Coronary artery (tissue), 2 donors: ENCODE measurements at regions not wholly inside any gene's neighbourhood (a gene's known extent, or its start where the extent isn't known, plus 50 kb on each side); places are given as distances from the start of the nearest gene placed in this dataset.

Experiments
- DNase-seq: peaks from one replicate; pipeline ENCODE4 v3.0.0-alpha.2; 2017; ENCODE audit warnings: low spot score
- H3K27ac ChIP-seq, 2 donors: fragments of 200-600 bp; sonication (generic); one replicate each; pipeline ENCODE4 v1.5.1; 2016 to 2019
- H3K4me3 ChIP-seq: fragments of 200-600 bp; sonication (generic); 2 replicates; pipeline ENCODE4 v1.5.1; 2016; ENCODE audit warnings: mild to moderate bottlenecking, moderate library complexity
- CTCF ChIP-seq: fragments of 200-600 bp; sonication (generic); IDR thresholded peaks from one replicate; pipeline ENCODE4 v1.5.1; 2019; ENCODE audit warnings: antibody characterized with exemption

- TF ChIP-seq CTCF, result no peak
- Histone ChIP-seq H3K4me3 (no peak overlapping the region), H3K27ac (peak overlapping the region in 1 of 2 donors; percentile 55)
- no peak for DNase-seq
Measured at GRCh38 chr10:62560201-62560819, 186.1 kb downstream of the ZNF365 start.

GRCh38 chr10:62561151-62561550 lies 187.0 kb downstream of the ZNF365 start:
- H3K4me3 ChIP-seq, result no peak overlapping the region
- no peak overlapping the region for H3K27ac ChIP-seq
- no peak for DNase-seq
- no peak for TF ChIP-seq CTCF

- no peak overlapping the region for H3K27ac ChIP-seq
- TF ChIP-seq CTCF, result no peak
Measured at GRCh38 chr10:62562101-62562500, 187.9 kb downstream of the ZNF365 start.

GRCh38 chr10:62562795-62563194 lies 188.6 kb downstream of the ZNF365 start:
- no peak for TF ChIP-seq CTCF
- no peak for DNase-seq
- peak overlapping the region; percentile 45 to 65 for H3K27ac ChIP-seq
- H3K4me3 ChIP-seq, result no peak overlapping the region

More at GRCh38 chr10:62562101-62562500, 187.9 kb downstream of the ZNF365 start:
- H3K4me3 ChIP-seq, result no peak overlapping the region
- no peak for DNase-seq

- DNase-seq, result no peak
- TF ChIP-seq CTCF, result no peak
- no peak overlapping the region for H3K27ac ChIP-seq
- no peak overlapping the region for H3K4me3 ChIP-seq
Measured at GRCh38 chr10:62573929-62574328, 199.8 kb downstream of the ZNF365 start.

GRCh38 chr10:62577076-62577475 lies 202.9 kb downstream of the ZNF365 start:
- H3K4me3 ChIP-seq, result no peak overlapping the region
- no peak for TF ChIP-seq CTCF
- H3K27ac ChIP-seq, result no peak overlapping the region
- no peak for DNase-seq

GRCh38 chr10:62577666-62578291 lies 203.6 kb downstream of the ZNF365 start:
- no peak for DNase-seq
- no peak overlapping the region for H3K4me3 ChIP-seq
- no peak overlapping the region for H3K27ac ChIP-seq
- no peak for TF ChIP-seq CTCF
